ENCODE measurements at regions not wholly inside any gene's neighbourhood (a gene's known extent, or its start where the extent isn't known, plus 50 kb on each side); places are given as distances from the start of the nearest gene placed in this dataset.

DNA sequence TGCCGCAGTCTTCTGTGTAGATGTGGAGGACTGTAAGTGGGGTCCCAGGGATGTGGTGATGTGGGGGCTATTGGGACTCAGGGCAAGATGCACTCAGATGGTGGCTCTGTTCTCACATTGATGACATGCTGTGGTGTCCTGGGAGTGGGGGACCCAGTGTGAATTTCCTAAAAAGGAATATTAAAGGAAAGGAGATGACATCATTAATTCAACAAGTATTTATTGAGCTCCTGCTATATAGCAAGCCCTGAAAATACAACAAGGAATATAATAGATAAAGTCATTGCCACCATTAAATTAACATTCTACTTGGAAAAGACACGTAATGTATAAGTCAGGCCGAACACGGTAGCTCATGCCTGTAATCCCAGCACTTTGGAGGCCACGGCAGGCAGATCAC, 61.9 kb upstream of the MNX1 start:
- Histone ChIP-seq H3K27me3 (ENCODE audit: control insufficient read depth in 2 of 2, insufficient read depth in 2 of 2, low read length in 2 of 2) (peaks cover 48 to 50% of the 10 kb centered on the region in 2 experiments), H3K79me2 (ENCODE audit: control insufficient read depth, insufficient read depth, low read length) (no peaks in the 10 kb centered on the region), H3K4me2 (ENCODE audit: insufficient read depth, low read length) (no peak overlapping the region), H3K27ac (ENCODE audit: extremely low read depth, low read depth, low read length) (no peak overlapping the region), H3K4me3 (no peak overlapping the region), H3K9me3 (replicated peaks; ENCODE audit: control insufficient read depth, insufficient read depth, low read depth, low read length) (no peaks in the 10 kb centered on the region), H3K36me3 (ENCODE audit: control insufficient read depth, insufficient read depth, low read length) (no peaks in the 10 kb centered on the region), H2AFZ (ENCODE audit: low read depth, low read length) (no peak overlapping the region), H3K4me1 (replicated peaks in 1 of 2; ENCODE audit: control insufficient read depth in 2 of 2, insufficient read depth in 2 of 2, low read length in 2 of 2) (no peaks in the 10 kb centered on the region), H3K9me1 (ENCODE audit: control insufficient read depth, insufficient read depth, low read length) (no peaks in the 10 kb centered on the region), H4K20me1 (replicated peaks; ENCODE audit: control insufficient read depth, insufficient read depth, low read length) (0 out of 2 replicates have a peak, but pooled peaks cover 6% of the 10 kb centered on the region), H3K9ac (ENCODE audit: insufficient read depth in 1 of 2, low read depth in 2 of 2, low read length in 2 of 2) (no peak overlapping the region)
- BruUV-seq (replicated peaks) = no TSS peak
- in situ Hi-C loops (cut with MboI) (no loop called here), intact Hi-C loops (cut with micrococcal nuclease) (no loop called here)
- FAIRE-seq (no peak), DNase-seq (ENCODE audit: extremely low read depth in 1 of 4, low spot score in 3 of 4) (no peak), ATAC-seq (no peak)
- POLR2A ChIA-PET = interaction anchor here (1.1 to 1.2 kb wide), 2 partner anchors 17 to 28 kb away, joined by 3 to 4 read pairs; no protein-coding TSS in a partner anchor
- TF ChIP-seq ELF4 (CRISPR knock-in tag; IDR thresholded peaks at IDR 0.05) = no peak
- TF ChIP-seq CAMTA2 (CRISPR knock-in tag; conservative IDR thresholded peaks at IDR 0.05) = no peak
- TF ChIP-seq NFRKB (IDR thresholded peaks at IDR 0.05; ENCODE audit: low read depth) = no peak
- TF ChIP-seq ZFP1 (CRISPR knock-in tag; IDR thresholded peaks at IDR 0.05) = no peak
- TF ChIP-seq BDP1 (IDR thresholded peaks at IDR 0.05; ENCODE audit: insufficient read depth, insufficient read length) = no peak
- TF ChIP-seq JUN (IDR thresholded peaks at IDR 0.05; ENCODE audit: borderline replicate concordance, low read depth, low read length) = no peak
- no peak for TF ChIP-seq JUN (CRISPR knock-in tag; IDR thresholded peaks at IDR 0.05; ENCODE audit: borderline replicate concordance)
- TF ChIP-seq TEAD1 (CRISPR knock-in tag; IDR thresholded peaks at IDR 0.05) = no peak
- TF ChIP-seq MCM5 (IDR thresholded peaks at IDR 0.05; ENCODE audit: low read depth) = no peak
- 0% methylated on average over 5 of the region's 5 CpGs for WGBS (ENCODE audit: insufficient coverage, low coverage, missing lambda C conversion rate)
- CTCF ChIA-PET (ENCODE audit: low intra/inter-chr PET ratio) = no interaction called here

Data from K562 (cell line).